CD4-positive, alpha-beta T cell (primary cell): ENCODE measurements at regions not wholly inside any gene's neighbourhood (a gene's known extent, or its start where the extent isn't known, plus 50 kb on each side); places are given as distances from the start of the nearest gene placed in this dataset.

Experiments used
- ATAC-seq: fragments of 200-7000 bp; cut with Tn5 transposase; one replicate; pipeline ENCODE4 v1.10.0; 2022; ENCODE audit warnings: mild to moderate bottlenecking; ENCODE audit not compliant: poor library complexity
- CTCF ChIA-PET: fragments of 350-600 bp; sonication (Branson Sonifier 250); formaldehyde crosslinking; loops from one replicate; lab custom pipeline; 2021; ENCODE audit warnings: antibody characterized with exemption, inconsistent platforms; lab: Charles Lee
- POLR2A ChIA-PET: fragments of 350-600 bp; sonication (Branson Sonifier 250); formaldehyde crosslinking; loops from one replicate; lab custom pipeline; 2021; ENCODE audit warnings: antibody characterized with exemption, inconsistent platforms; lab: Charles Lee
- DNase-seq, 14 experiments: peaks; one replicate each; pipeline ENCODE4 v3.0.0-alpha.2; 2013 to 2020; ENCODE audit warnings: mixed read lengths in 2 of 14
- H3K27ac ChIP-seq, 2 donors: one replicate each; pipeline versions ENCODE4 v1.5.1 to v1.7.0; 2013; ENCODE audit warnings: low read length in 2 of 2, low read depth in 1 of 2, mild to moderate bottlenecking in 1 of 2
- H3K27me3 ChIP-seq, 2 experiments: 1 replicate in 1 of 2; 2 replicates in 1 of 2; pipeline versions ENCODE4 v1.6.1 to v1.7.0; 2013; ENCODE audit warnings: low read length in 2 of 2, control low read depth in 1 of 2, mild to moderate bottlenecking in 1 of 2, moderate library complexity in 1 of 2; ENCODE audit not compliant: insufficient read depth in 2 of 2, control insufficient read depth in 1 of 2
- H3K36me3 ChIP-seq: one replicate; pipeline ENCODE4 v1.6.1; 2013; ENCODE audit warnings: low read length, control low read depth; ENCODE audit not compliant: insufficient read depth
- H3K4me1 ChIP-seq: one replicate; pipeline ENCODE4 v1.6.1; 2013; ENCODE audit warnings: low read length, control low read depth; ENCODE audit not compliant: insufficient read depth
- H3K4me3 ChIP-seq: one replicate; pipeline ENCODE4 v1.5.1; 2013; ENCODE audit warnings: mild to moderate bottlenecking, low read length, moderate library complexity
- H3K9me3 ChIP-seq, 2 experiments: 1 replicate in 1 of 2; 2 replicates in 1 of 2; pipeline versions ENCODE4 v1.6.1 to v1.7.0; 2013; ENCODE audit warnings: low read length in 2 of 2, mild to moderate bottlenecking in 2 of 2, control low read depth in 1 of 2, moderate library complexity in 1 of 2; ENCODE audit not compliant: control insufficient read depth in 1 of 2, insufficient read depth in 1 of 2
- H3K27ac Mint-ChIP-seq: one replicate; pipeline ENCODE4 v1.8.0; 2020; ENCODE audit warnings: mixed read lengths
- H3K27me3 Mint-ChIP-seq: one replicate; pipeline ENCODE4 v1.8.0; 2021; ENCODE audit warnings: mixed read lengths
- H3K36me3 Mint-ChIP-seq: one replicate; pipeline ENCODE4 v1.8.0; 2021; ENCODE audit warnings: low read depth, mixed read lengths
- H3K4me1 Mint-ChIP-seq: one replicate; pipeline ENCODE4 v1.8.0; 2021; ENCODE audit warnings: low read depth, mixed read lengths
- H3K4me3 Mint-ChIP-seq: one replicate; pipeline ENCODE4 v1.8.0; 2020; ENCODE audit warnings: mild to moderate bottlenecking, mixed read lengths
- H3K9me3 Mint-ChIP-seq: one replicate; pipeline ENCODE4 v1.8.0; 2020; ENCODE audit warnings: mixed read lengths
- intact Hi-C, 2 experiments: fragments of 100-400 bp; cut with DNase I in 1 of 2; cut with micrococcal nuclease in 1 of 2; formaldehyde crosslinking; loops; one replicate each; pipeline versions ENCODE4 v1.15.1 to v1.9.0; 2023 to 2025; cut with DNase I, micrococcal nuclease
- TF ChIP-seq, protein P1 (sequence below): fragments of 200-600 bp; IDR thresholded peaks from one replicate; pipeline ENCODE4 v1.8.0; 2022; ENCODE audit warnings: antibody characterized with exemption, mild to moderate bottlenecking

DNA sequence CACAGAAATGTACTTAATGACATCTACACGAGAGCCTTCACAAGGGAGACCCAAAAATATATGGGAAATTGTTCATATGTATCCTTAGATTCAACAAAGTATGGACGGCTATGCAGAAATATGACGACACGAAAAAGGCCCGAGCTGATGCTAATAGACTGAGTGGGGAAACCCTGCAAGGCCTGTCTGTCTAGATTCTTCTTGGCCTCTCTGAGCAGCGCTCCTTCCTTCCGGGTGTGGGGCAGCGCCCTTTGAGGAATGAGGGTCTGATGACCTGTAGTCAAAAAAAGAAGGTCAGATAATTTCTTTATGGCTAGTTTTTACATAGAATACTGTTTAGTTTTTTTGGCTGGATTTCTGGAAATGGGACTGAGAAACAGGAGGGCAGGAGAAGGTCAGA lies 192.8 kb upstream of the AKR1E2 start:
- H3K9me3 Mint-ChIP-seq: no peaks in the 10 kb centered on the region
- H3K27me3 ChIP-seq: no peaks in the 10 kb centered on the region
- no peaks in the 10 kb centered on the region for H3K4me1 ChIP-seq
- H3K4me3 Mint-ChIP-seq: no peak overlapping the region
- intact Hi-C loops: no loop called here
- POLR2A ChIA-PET: interaction anchor here (0.6 kb wide), 1 partner anchor 445 kb away, joined by 3 read pairs; no protein-coding TSS in a partner anchor
- H3K36me3 Mint-ChIP-seq: no peaks in the 10 kb centered on the region
- no peak overlapping the region for H3K4me3 ChIP-seq
- TF ChIP-seq, protein P1, sequence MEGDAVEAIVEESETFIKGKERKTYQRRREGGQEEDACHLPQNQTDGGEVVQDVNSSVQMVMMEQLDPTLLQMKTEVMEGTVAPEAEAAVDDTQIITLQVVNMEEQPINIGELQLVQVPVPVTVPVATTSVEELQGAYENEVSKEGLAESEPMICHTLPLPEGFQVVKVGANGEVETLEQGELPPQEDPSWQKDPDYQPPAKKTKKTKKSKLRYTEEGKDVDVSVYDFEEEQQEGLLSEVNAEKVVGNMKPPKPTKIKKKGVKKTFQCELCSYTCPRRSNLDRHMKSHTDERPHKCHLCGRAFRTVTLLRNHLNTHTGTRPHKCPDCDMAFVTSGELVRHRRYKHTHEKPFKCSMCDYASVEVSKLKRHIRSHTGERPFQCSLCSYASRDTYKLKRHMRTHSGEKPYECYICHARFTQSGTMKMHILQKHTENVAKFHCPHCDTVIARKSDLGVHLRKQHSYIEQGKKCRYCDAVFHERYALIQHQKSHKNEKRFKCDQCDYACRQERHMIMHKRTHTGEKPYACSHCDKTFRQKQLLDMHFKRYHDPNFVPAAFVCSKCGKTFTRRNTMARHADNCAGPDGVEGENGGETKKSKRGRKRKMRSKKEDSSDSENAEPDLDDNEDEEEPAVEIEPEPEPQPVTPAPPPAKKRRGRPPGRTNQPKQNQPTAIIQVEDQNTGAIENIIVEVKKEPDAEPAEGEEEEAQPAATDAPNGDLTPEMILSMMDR: no peak
- CTCF ChIA-PET: no interaction called here
- H3K27ac ChIP-seq: no peak overlapping the region
- peaks cover 0 to 4% of the 10 kb centered on the region in 2 experiments for H3K9me3 ChIP-seq
- H3K36me3 ChIP-seq: no peaks in the 10 kb centered on the region
- ATAC-seq (no peak), DNase-seq (no peak)
- no peaks in the 10 kb centered on the region for H3K4me1 Mint-ChIP-seq
- H3K27me3 Mint-ChIP-seq: no peaks in the 10 kb centered on the region
- no peak overlapping the region for H3K27ac Mint-ChIP-seq

DNA sequence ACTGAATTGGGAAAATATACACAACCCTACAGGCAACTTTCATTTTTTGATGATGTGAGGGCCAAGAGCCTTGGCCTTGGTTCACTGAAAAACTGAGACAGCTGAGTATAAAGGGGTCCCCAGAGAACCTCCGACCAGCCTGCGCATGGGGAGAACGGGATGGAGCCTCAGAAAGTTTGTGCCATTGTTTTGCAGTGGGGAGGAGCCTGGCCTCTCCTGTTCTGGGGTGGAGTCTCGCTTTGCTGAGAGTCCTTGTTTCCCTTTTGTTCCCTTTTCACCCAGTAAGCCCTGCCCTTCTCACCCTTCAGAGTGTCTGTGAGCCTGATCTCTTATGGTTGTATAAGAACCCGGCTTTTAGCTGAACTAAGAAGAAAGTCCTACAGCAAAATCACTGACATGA lies 193.2 kb upstream of the AKR1E2 start:
- Histone ChIP-seq H3K27ac (no peak overlapping the region), H3K36me3 (no peaks in the 10 kb centered on the region), H3K9me3 (peaks cover 0 to 5% of the 10 kb centered on the region in 2 experiments), H3K4me3 (no peak overlapping the region), H3K4me1 (no peaks in the 10 kb centered on the region), H3K27me3 (no peaks in the 10 kb centered on the region)
- Mint-ChIP-seq H3K27ac (no peak overlapping the region), H3K9me3 (peaks cover 1% of the 10 kb centered on the region), H3K4me1 (no peaks in the 10 kb centered on the region), H3K4me3 (no peak overlapping the region), H3K27me3 (no peaks in the 10 kb centered on the region), H3K36me3 (no peaks in the 10 kb centered on the region)
- CTCF ChIA-PET: no interaction called here
- TF ChIP-seq, protein P1: no peak
- no peak for ATAC-seq
- POLR2A ChIA-PET: interaction anchor here (0.6 kb wide), 1 partner anchor 444 kb away, joined by 3 read pairs; no protein-coding TSS in a partner anchor
- DNase-seq: no peak
- intact Hi-C loops: no loop called here

DNA sequence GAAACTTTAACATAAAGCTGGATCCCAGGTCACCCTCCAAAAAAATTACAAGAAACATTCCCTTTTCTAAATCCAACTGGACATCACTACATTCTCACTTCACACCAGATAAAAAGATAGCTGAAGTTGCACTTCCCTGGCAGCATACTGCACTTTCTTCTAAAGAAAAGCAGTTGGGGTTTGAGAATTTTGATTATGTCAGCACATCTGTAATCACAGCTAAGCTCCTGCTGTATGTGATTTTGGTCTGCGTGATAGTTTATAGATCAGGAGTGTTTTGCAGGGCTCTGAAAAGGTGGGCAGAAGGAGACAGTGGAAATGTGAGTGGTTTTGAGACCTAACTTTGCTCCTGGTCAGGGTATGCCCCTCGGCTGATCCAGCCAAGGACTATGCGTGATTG lies 199.1 kb upstream of the AKR1E2 start:
- H3K27ac Mint-ChIP-seq: no peak overlapping the region
- ATAC-seq (no peak), DNase-seq (no peak)

More for the DNA sequence above, 199.1 kb upstream of the AKR1E2 start:
- CTCF ChIA-PET: no interaction called here
- POLR2A ChIA-PET: no interaction called here
- TF ChIP-seq, protein P1: no peak
- Histone ChIP-seq H3K4me3 (no peak overlapping the region), H3K9me3 (peaks cover 0 to 5% of the 10 kb centered on the region in 2 experiments), H3K27ac (no peak overlapping the region), H3K27me3 (no peaks in the 10 kb centered on the region), H3K36me3 (no peaks in the 10 kb centered on the region), H3K4me1 (no peaks in the 10 kb centered on the region)
- no peaks in the 10 kb centered on the region for H3K27me3 Mint-ChIP-seq
- no peak overlapping the region for H3K4me3 Mint-ChIP-seq
- H3K9me3 Mint-ChIP-seq: peaks cover 4% of the 10 kb centered on the region
- intact Hi-C loops: no loop called here
- no peaks in the 10 kb centered on the region for H3K4me1 Mint-ChIP-seq
- no peaks in the 10 kb centered on the region for H3K36me3 Mint-ChIP-seq
